ENCODE measurements at regions not wholly inside any gene's neighbourhood (a gene's known extent, or its start where the extent isn't known, plus 50 kb on each side); places are given as distances from the start of the nearest gene placed in this dataset.

GRCh38 chr18:10400534-10401307, 53.7 kb upstream of the APCDD1 start:
- TF ChIP-seq ZNF274 (IDR thresholded peaks at IDR 0.05; ENCODE audit: low read depth, low read length) (no peak), YY1 (IDR thresholded peaks at IDR 0.05; ENCODE audit: insufficient read depth, insufficient read length) (no peak), SUZ12 (IDR thresholded peaks at IDR 0.05; ENCODE audit: extremely low read depth, insufficient read depth, insufficient read length) (no peak)
- H3K4me1 ChIP-seq (ENCODE audit: insufficient read depth, insufficient read length) = no peaks in the 10 kb centered on the region
- no peak for DNase-seq (ENCODE audit: low read depth, low spot score)
- no peaks in the 10 kb centered on the region for H3K27me3 ChIP-seq (ENCODE audit: insufficient read depth, insufficient read length)
- H3K9me3 ChIP-seq (ENCODE audit: insufficient read depth, low read length) = no peaks in the 10 kb centered on the region
- H3K4me3 ChIP-seq (ENCODE audit: insufficient read length, low read depth) = no peak overlapping the region
- H3K9ac ChIP-seq (ENCODE audit: insufficient read length, low read depth) = no peak overlapping the region
- H3K36me3 ChIP-seq (ENCODE audit: insufficient read depth, insufficient read length, low read length) = no peaks in the 10 kb centered on the region

DNA sequence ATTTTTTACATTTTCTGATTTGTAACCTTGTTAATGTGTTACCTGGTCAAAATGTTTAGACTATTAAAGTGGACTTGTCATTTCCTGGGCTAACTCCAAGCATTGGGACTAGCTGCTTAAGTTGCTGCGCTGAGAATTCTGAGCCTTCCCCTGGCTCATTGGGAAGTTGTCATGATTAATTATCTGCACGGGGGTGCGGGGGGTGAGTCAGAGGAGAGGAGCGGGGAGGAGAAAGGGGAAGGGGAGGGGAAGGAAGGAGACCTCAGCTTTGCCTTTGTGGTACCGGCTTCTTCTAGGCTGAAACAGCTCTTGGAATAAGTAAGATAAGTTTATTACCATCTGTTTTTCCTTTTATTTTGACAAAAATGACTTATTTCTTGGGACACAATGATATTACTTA, 52.9 kb upstream of the APCDD1 start:
- no peak for DNase-seq (ENCODE audit: low read depth, low spot score)
- Histone ChIP-seq H3K4me1 (ENCODE audit: insufficient read depth, insufficient read length) (peaks cover 3% of the 10 kb centered on the region), H3K9ac (ENCODE audit: insufficient read length, low read depth) (no peak overlapping the region)

GRCh38 chr18:10401930-10402329, 52.5 kb upstream of the APCDD1 start:
- no peaks in the 10 kb centered on the region for H3K27me3 ChIP-seq (ENCODE audit: insufficient read depth, insufficient read length)
- no peaks in the 10 kb centered on the region for H3K9me3 ChIP-seq (ENCODE audit: insufficient read depth, low read length)
- H3K36me3 ChIP-seq (ENCODE audit: insufficient read depth, insufficient read length, low read length) = no peaks in the 10 kb centered on the region
- no peak for DNase-seq (ENCODE audit: low read depth, low spot score)
- no peak overlapping the region for H3K4me3 ChIP-seq (ENCODE audit: insufficient read length, low read depth)
- peaks cover 3% of the 10 kb centered on the region for H3K4me1 ChIP-seq (ENCODE audit: insufficient read depth, insufficient read length)
- no peak for TF ChIP-seq SUZ12 (IDR thresholded peaks at IDR 0.05; ENCODE audit: extremely low read depth, insufficient read depth, insufficient read length)
- TF ChIP-seq YY1 (IDR thresholded peaks at IDR 0.05; ENCODE audit: insufficient read depth, insufficient read length) = no peak
- TF ChIP-seq ZNF274 (IDR thresholded peaks at IDR 0.05; ENCODE audit: low read depth, low read length) = no peak
- no peak overlapping the region for H3K9ac ChIP-seq (ENCODE audit: insufficient read length, low read depth)

More for the DNA sequence above, 52.9 kb upstream of the APCDD1 start:
- no peaks in the 10 kb centered on the region for H3K9me3 ChIP-seq (ENCODE audit: insufficient read depth, low read length)
- H3K4me3 ChIP-seq (ENCODE audit: insufficient read length, low read depth) = no peak overlapping the region
- TF ChIP-seq YY1 (IDR thresholded peaks at IDR 0.05; ENCODE audit: insufficient read depth, insufficient read length) (no peak), ZNF274 (IDR thresholded peaks at IDR 0.05; ENCODE audit: low read depth, low read length) (no peak), SUZ12 (IDR thresholded peaks at IDR 0.05; ENCODE audit: extremely low read depth, insufficient read depth, insufficient read length) (no peak)
- H3K27me3 ChIP-seq (ENCODE audit: insufficient read depth, insufficient read length) = no peaks in the 10 kb centered on the region
- H3K36me3 ChIP-seq (ENCODE audit: insufficient read depth, insufficient read length, low read length) = no peaks in the 10 kb centered on the region

DNA sequence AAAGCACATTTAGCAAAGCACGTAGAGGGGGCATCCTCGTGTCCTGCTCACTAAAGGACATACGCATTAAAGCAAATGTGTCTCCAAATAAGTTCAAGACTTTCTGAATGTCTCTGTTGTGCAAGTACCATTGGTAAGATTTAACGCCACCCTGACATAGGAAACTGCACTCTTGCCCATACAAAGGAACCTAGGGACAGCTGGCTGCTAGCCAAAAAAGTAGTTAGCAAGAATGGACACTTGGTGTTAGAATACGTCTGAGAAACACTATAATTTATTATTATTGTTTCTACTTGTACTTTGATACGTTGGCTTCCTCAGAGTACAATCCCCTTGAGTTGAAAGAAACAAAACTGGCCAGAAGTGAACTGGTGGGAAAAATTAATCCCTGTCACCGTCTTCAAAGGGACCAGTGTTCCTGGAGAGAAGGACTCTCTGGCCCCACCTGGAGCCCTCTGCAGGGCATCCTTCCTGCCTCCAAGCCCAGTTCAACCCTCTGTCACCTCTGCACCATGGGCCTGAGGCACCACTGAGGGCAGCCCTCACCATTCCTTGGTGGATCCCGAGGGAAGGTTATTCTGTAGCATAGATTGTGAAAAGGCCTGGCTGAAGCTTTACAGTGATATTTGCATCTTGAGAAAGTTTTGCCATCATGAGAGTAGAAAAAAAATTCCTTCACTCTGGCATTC, 51.4 kb upstream of the APCDD1 start:
- no peak for TF ChIP-seq YY1 (IDR thresholded peaks at IDR 0.05; ENCODE audit: insufficient read depth, insufficient read length)
- no peak for TF ChIP-seq ZNF274 (IDR thresholded peaks at IDR 0.05; ENCODE audit: low read depth, low read length)
- TF ChIP-seq SUZ12 (IDR thresholded peaks at IDR 0.05; ENCODE audit: extremely low read depth, insufficient read depth, insufficient read length) = no peak
- Histone ChIP-seq H3K36me3 (ENCODE audit: insufficient read depth, insufficient read length, low read length) (no peaks in the 10 kb centered on the region), H3K27me3 (ENCODE audit: insufficient read depth, insufficient read length) (no peaks in the 10 kb centered on the region), H3K9ac (ENCODE audit: insufficient read length, low read depth) (no peak overlapping the region), H3K4me3 (ENCODE audit: insufficient read length, low read depth) (no peak overlapping the region), H3K4me1 (ENCODE audit: insufficient read depth, insufficient read length) (peaks cover 3% of the 10 kb centered on the region), H3K9me3 (ENCODE audit: insufficient read depth, low read length) (no peaks in the 10 kb centered on the region)
- DNase-seq (ENCODE audit: low read depth, low spot score) = no peak

DNA sequence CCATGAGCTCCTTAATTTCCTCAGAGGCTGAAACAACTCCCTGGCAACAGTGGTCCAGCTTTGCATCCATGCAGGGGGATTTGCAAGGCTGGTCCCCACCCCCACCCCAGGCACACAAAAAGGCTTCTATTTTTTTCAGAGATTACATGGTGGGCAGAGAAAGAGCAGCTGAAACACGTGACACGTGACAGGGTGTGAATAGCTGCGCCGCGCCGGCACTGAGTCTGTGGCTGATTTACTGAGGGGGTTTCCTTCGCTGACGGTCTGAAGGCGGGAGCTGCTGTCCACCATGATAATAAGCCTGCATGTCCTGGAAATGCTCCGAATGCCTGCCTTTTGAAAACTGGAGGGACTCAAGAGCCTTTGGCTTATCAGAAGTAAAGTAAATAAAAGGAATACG, 50.7 kb upstream of the APCDD1 start:
- Histone ChIP-seq H3K4me1 (ENCODE audit: insufficient read depth, insufficient read length) (peaks cover 3% of the 10 kb centered on the region), H3K9me3 (ENCODE audit: insufficient read depth, low read length) (no peaks in the 10 kb centered on the region), H3K27me3 (ENCODE audit: insufficient read depth, insufficient read length) (no peaks in the 10 kb centered on the region), H3K9ac (ENCODE audit: insufficient read length, low read depth) (no peak overlapping the region), H3K4me3 (ENCODE audit: insufficient read length, low read depth) (no peak overlapping the region), H3K36me3 (ENCODE audit: insufficient read depth, insufficient read length, low read length) (no peaks in the 10 kb centered on the region)
- no peak for DNase-seq (ENCODE audit: low read depth, low spot score)
- TF ChIP-seq SUZ12 (IDR thresholded peaks at IDR 0.05; ENCODE audit: extremely low read depth, insufficient read depth, insufficient read length) = no peak
- no peak for TF ChIP-seq ZNF274 (IDR thresholded peaks at IDR 0.05; ENCODE audit: low read depth, low read length)
- TF ChIP-seq YY1 (IDR thresholded peaks at IDR 0.05; ENCODE audit: insufficient read depth, insufficient read length) = no peak

- H3K4me1 ChIP-seq (ENCODE audit: insufficient read depth, insufficient read length) = peaks cover 3% of the 10 kb centered on the region
- no peaks in the 10 kb centered on the region for H3K9me3 ChIP-seq (ENCODE audit: insufficient read depth, low read length)
- H3K36me3 ChIP-seq (ENCODE audit: insufficient read depth, insufficient read length, low read length) = no peaks in the 10 kb centered on the region
- no peak for TF ChIP-seq ZNF274 (IDR thresholded peaks at IDR 0.05; ENCODE audit: low read depth, low read length)
- TF ChIP-seq SUZ12 (IDR thresholded peaks at IDR 0.05; ENCODE audit: extremely low read depth, insufficient read depth, insufficient read length) = no peak
- TF ChIP-seq YY1 (IDR thresholded peaks at IDR 0.05; ENCODE audit: insufficient read depth, insufficient read length) = no peak
- no peaks in the 10 kb centered on the region for H3K27me3 ChIP-seq (ENCODE audit: insufficient read depth, insufficient read length)
- H3K4me3 ChIP-seq (ENCODE audit: insufficient read length, low read depth) = no peak overlapping the region
- H3K9ac ChIP-seq (ENCODE audit: insufficient read length, low read depth) = no peak overlapping the region
- DNase-seq (ENCODE audit: low read depth, low spot score) = no peak
These were observed 50.3 kb upstream of the APCDD1 start for GRCh38 chr18:10404168-10404567.
